ENCODE measurements at regions not wholly inside any gene's neighbourhood (a gene's known extent, or its start where the extent isn't known, plus 50 kb on each side); places are given as distances from the start of the nearest gene placed in this dataset.

- TF ChIP-seq CTCF (IDR thresholded peaks at IDR 0.05), result no peak
- ATAC-seq (no peak), DNase-seq (no peak), FAIRE-seq (no peak)
- no peaks in the 10 kb centered on the region for H3K36me3 ChIP-seq
- no peaks in the 10 kb centered on the region for H3K27me3 ChIP-seq
- H3K4me3 ChIP-seq, result no peak overlapping the region
- intact Hi-C loops (cut with DNase I), result no loop called here
- no peaks in the 10 kb centered on the region for H3K9me3 ChIP-seq
- no peak overlapping the region for H3K27ac ChIP-seq
- WGBS, 2 donors, result 36% methylated on average over 6 of the region's 6 CpGs
- no peaks in the 10 kb centered on the region for H3K4me1 ChIP-seq
Observed at GRCh38 chr11:20303391-20303965, 60.0 kb upstream of the HTATIP2 start.

- ATAC-seq (no peak), FAIRE-seq (no peak), DNase-seq (no peak)
- H3K27ac ChIP-seq, result no peak overlapping the region
- H3K36me3 ChIP-seq, result no peaks in the 10 kb centered on the region
- no peak for TF ChIP-seq CTCF (IDR thresholded peaks at IDR 0.05)
- no peaks in the 10 kb centered on the region for H3K9me3 ChIP-seq
- intact Hi-C loops (cut with DNase I), result no loop called here
- no peak overlapping the region for H3K4me3 ChIP-seq
- H3K4me1 ChIP-seq, result no peaks in the 10 kb centered on the region
- H3K27me3 ChIP-seq, result peaks cover 0 to 3% (median 0%) of the 10 kb centered on the region in 4 donors
- WGBS, 2 donors, result 79 to 92% methylated on average over 4 of the region's 4 CpGs
Observed at GRCh38 chr11:20293992-20294391, 69.5 kb upstream of the HTATIP2 start.

DNA sequence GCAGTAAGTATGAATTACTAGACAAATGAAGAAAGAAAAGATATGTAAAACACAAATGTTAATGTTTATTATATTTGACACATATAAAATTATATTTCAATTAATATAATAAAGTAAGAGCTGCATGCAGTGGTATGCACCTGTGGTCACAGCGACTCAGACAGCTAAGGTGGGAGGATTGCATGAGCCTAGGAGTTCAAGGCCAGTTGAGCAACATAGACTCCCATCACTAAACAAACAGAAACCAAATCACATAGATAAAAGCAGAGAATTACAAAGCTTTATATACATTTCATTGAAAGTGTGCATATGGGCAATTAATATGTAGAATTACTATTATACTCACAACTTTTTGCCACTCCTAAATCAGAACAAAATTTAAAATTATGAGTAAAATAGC lies 70.0 kb upstream of the HTATIP2 start:
- Histone ChIP-seq H3K4me1 (no peaks in the 10 kb centered on the region), H3K27ac (no peak overlapping the region), H3K4me3 (no peak overlapping the region), H3K36me3 (no peaks in the 10 kb centered on the region), H3K9me3 (no peaks in the 10 kb centered on the region), H3K27me3 (peaks cover 0 to 3% (median 0%) of the 10 kb centered on the region in 4 donors)
- WGBS, 2 donors, result 41 to 45% methylated on average over 1 of the region's 1 CpG
- intact Hi-C loops (cut with DNase I), result no loop called here
- TF ChIP-seq CTCF (IDR thresholded peaks at IDR 0.05), result no peak
- no peak for DNase-seq
- FAIRE-seq, result no peak
- ATAC-seq, result no peak

DNA sequence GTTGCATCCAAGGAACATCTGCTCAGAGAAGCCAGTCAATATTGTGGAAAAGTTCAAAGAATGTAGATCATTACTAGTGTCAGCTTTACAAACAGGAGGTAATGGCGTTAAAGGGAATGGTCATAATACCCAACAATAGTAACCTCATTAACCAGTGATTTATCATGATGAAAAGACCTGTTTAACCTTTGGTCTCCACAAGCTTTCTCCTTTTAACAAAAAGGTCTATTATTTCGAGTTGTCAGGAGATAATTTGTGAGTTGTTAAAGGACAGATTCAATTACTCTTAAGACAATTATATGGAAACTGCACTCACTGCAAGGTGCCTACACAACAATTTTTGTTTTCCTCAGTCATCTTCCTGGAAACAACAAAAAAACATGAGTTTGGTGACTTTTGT lies 73.8 kb upstream of the HTATIP2 start:
- 3 to 5% methylated on average over 2 of the region's 2 CpGs for WGBS, 2 donors
- intact Hi-C loops (cut with DNase I), result no loop called here
- Histone ChIP-seq H3K36me3 (no peaks in the 10 kb centered on the region), H3K27ac (no peak overlapping the region), H3K9me3 (no peaks in the 10 kb centered on the region), H3K4me1 (no peaks in the 10 kb centered on the region), H3K4me3 (no peak overlapping the region), H3K27me3 (peaks cover 0 to 3% (median 0%) of the 10 kb centered on the region in 4 donors)
- no peak for DNase-seq
- FAIRE-seq, result no peak
- no peak for ATAC-seq
- no peak for TF ChIP-seq CTCF (IDR thresholded peaks at IDR 0.05)

GRCh38 chr11:20283475-20283874 lies 80.0 kb upstream of the HTATIP2 start:
- WGBS, 2 donors, result 26 to 30% methylated on average over 1 of the region's 1 CpG
- ATAC-seq (no peak), FAIRE-seq (no peak), DNase-seq (no peak)
- Histone ChIP-seq H3K27me3 (peaks cover 0 to 7% (median 2%) of the 10 kb centered on the region in 4 donors), H3K4me3 (no peak overlapping the region), H3K9me3 (no peaks in the 10 kb centered on the region), H3K27ac (no peak overlapping the region), H3K4me1 (no peaks in the 10 kb centered on the region), H3K36me3 (no peaks in the 10 kb centered on the region)
- TF ChIP-seq CTCF (IDR thresholded peaks at IDR 0.05), result no peak
- intact Hi-C loops (cut with DNase I), result no loop called here

Data from pancreas (tissue), 10 donors.